Prostate gland (tissue), 2 donors: ENCODE measurements at regions not wholly inside any gene's neighbourhood (a gene's known extent, or its start where the extent isn't known, plus 50 kb on each side); places are given as distances from the start of the nearest gene placed in this dataset.

ENCODE experiments used
- POLR2A ChIP-seq: fragments of 450-650 bp; IDR thresholded peaks from one replicate; pipeline ENCODE4 v1.6.1; 2016; ENCODE audit warnings: antibody characterized with exemption, mild to moderate bottlenecking
- POLR2AphosphoS5 ChIP-seq: sonication (generic); formaldehyde crosslinking; IDR thresholded peaks from one replicate; pipeline ENCODE4 v1.6.1; 2017; ENCODE audit warnings: antibody characterized with exemption
- TF ChIP-seq, protein P1 (sequence below), 4 experiments: fragments of 200-600 bp in 2 of 4; fragments of 450-650 bp in 2 of 4; sonication (generic) in 2 of 4; IDR thresholded peaks; 1 replicate in 3 of 4; 2 replicates in 1 of 4; pipeline ENCODE4 v1.5.1; 2016 to 2019; ENCODE audit warnings: antibody characterized with exemption in 4 of 4, mild to moderate bottlenecking in 2 of 4, moderate library complexity in 2 of 4

DNA sequence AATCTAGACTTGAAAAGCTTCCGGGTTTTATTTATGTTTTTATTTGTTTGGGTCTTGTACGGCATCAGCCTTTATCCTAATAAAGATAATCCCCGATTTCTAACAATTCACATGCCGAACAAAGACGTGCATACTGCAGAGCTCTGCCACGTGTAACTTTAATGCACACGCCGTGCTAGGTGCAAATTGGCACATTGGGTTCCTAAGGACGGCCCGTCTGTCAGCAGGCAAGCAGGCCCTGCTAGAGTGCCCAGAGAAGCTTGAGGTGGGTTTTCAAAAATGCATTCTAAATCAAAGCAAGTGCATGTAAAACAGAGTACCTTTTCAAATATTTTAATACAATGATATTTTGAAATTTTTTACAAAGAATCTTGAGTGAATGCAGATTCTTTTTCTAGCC lies 806.4 kb upstream of the POU3F3 start:
- TF ChIP-seq, protein P1, sequence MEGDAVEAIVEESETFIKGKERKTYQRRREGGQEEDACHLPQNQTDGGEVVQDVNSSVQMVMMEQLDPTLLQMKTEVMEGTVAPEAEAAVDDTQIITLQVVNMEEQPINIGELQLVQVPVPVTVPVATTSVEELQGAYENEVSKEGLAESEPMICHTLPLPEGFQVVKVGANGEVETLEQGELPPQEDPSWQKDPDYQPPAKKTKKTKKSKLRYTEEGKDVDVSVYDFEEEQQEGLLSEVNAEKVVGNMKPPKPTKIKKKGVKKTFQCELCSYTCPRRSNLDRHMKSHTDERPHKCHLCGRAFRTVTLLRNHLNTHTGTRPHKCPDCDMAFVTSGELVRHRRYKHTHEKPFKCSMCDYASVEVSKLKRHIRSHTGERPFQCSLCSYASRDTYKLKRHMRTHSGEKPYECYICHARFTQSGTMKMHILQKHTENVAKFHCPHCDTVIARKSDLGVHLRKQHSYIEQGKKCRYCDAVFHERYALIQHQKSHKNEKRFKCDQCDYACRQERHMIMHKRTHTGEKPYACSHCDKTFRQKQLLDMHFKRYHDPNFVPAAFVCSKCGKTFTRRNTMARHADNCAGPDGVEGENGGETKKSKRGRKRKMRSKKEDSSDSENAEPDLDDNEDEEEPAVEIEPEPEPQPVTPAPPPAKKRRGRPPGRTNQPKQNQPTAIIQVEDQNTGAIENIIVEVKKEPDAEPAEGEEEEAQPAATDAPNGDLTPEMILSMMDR (IDR thresholded peaks at IDR 0.05): no peak
- TF ChIP-seq POLR2AphosphoS5 (no peak), POLR2A (no peak)
